ENCODE measurements at regions not wholly inside any gene's neighbourhood (a gene's known extent, or its start where the extent isn't known, plus 50 kb on each side); places are given as distances from the start of the nearest gene placed in this dataset.

- TF ChIP-seq POLR2A (IDR thresholded peaks at IDR 0.05) (no peak), CTCF (IDR thresholded peaks at IDR 0.05) (no peak)
Measured at GRCh38 chr12:78559416-78559815, 305.2 kb upstream of the SYT1 start.
